Retinal pigment epithelial cell (primary cell): ENCODE measurements at regions not wholly inside any gene's neighbourhood (a gene's known extent, or its start where the extent isn't known, plus 50 kb on each side); places are given as distances from the start of the nearest gene placed in this dataset.
"Not testable (repeated sequence)": the region's sequence is repeated elsewhere in the genome, so short reads cannot be mapped to it uniquely, and the experiment has no call there.

Source experiments
- DNase-seq: peaks from one replicate; pipeline ENCODE4 v3.0.0-alpha.2; 2010; ENCODE audit warnings: low read depth
- H3K4me3 ChIP-seq: 2 replicates; pipeline ENCODE4 v1.5.1; 2011; ENCODE audit warnings: mild to moderate bottlenecking, low read length, control low read depth, moderate library complexity
- CTCF ChIP-seq: conservative IDR thresholded peaks from 2 replicates; pipeline ENCODE4 v1.5.1; 2011; ENCODE audit warnings: low read depth, low read length, control low read depth, inconsistent platforms

GRCh38 chr10:118423800-118424442 lies 81.8 kb upstream of the FAM204A start:
- H3K4me3 ChIP-seq = no peak overlapping the region
- peak; percentile 89 for TF ChIP-seq CTCF
- peak; percentile 28 for DNase-seq

- no peak for TF ChIP-seq CTCF
- no peak overlapping the region for H3K4me3 ChIP-seq
- DNase-seq = no peak
Measured at GRCh38 chr10:118422241-118422640, 80.1 kb upstream of the FAM204A start.

GRCh38 chr10:118420049-118420448 lies 77.9 kb upstream of the FAM204A start:
- DNase-seq, H3K4me3 ChIP-seq: not testable (repeated sequence)

GRCh38 chr10:118412932-118413331 lies 70.8 kb upstream of the FAM204A start:
- H3K4me3 ChIP-seq = no peak overlapping the region
- no peak for DNase-seq
- no peak for TF ChIP-seq CTCF

GRCh38 chr10:118412132-118412760 lies 70.1 kb upstream of the FAM204A start:
- TF ChIP-seq CTCF = no peak
- H3K4me3 ChIP-seq = no peak overlapping the region
- DNase-seq = no peak

GRCh38 chr10:118409295-118409694 lies 67.2 kb upstream of the FAM204A start:
- TF ChIP-seq CTCF = no peak
- DNase-seq = no peak
- no peak overlapping the region for H3K4me3 ChIP-seq

GRCh38 chr10:118408181-118408580 lies 66.1 kb upstream of the FAM204A start:
- H3K4me3 ChIP-seq = no peak overlapping the region
- no peak for DNase-seq
- no peak for TF ChIP-seq CTCF
